HepG2 (cell line): ENCODE measurements at regions not wholly inside any gene's neighbourhood (a gene's known extent, or its start where the extent isn't known, plus 50 kb on each side); places are given as distances from the start of the nearest gene placed in this dataset.

Experiments
- ATAC-seq: fragments of 200-7000 bp; cut with Tn5 transposase; 3 replicates; pipeline ENCODE4 v1.9.1; 2020; ENCODE audit warnings: mild to moderate bottlenecking, moderate library complexity
- BruUV-seq: library from RNA; stranded (reverse); fragments of 400-500 nt; replicated peaks from 2 replicates; lab custom pipeline; 2021; lab: Mats Ljungman, UMichigan
- CTCF ChIA-PET: fragments of 300-600 bp; formaldehyde crosslinking; extraction: SDS; loops from one replicate; lab custom pipeline; 2021; ENCODE audit warnings: low total read pairs, inconsistent platforms, low intra/inter-chr PET ratio; lab: Yijun Ruan, JAX
- POLR2A ChIA-PET: fragments of 350-600 bp; sonication (Branson Sonifier 250); formaldehyde crosslinking; loops from one replicate; lab custom pipeline; 2020; ENCODE audit warnings: antibody characterized with exemption, inconsistent platforms; lab: Yijun Ruan, JAX
- DNase-seq: peaks from one replicate; pipeline ENCODE4 v3.0.0-alpha.2; 2015; ENCODE audit warnings: low spot score
- FAIRE-seq: peaks from 3 replicates; lab custom pipeline; 2011; peaks lifted over from hg19 to GRCh38; lab: Jason Lieb, UNC
- H2AFZ ChIP-seq: one replicate; pipeline ENCODE4 v1.6.1; 2011; ENCODE audit warnings: low read length, inconsistent platforms
- H3K27ac ChIP-seq: fragments of 300-600 bp; 3 replicates; pipeline ENCODE4 v1.8.0; 2011; ENCODE audit warnings: mixed run types, mild to moderate bottlenecking, mixed read lengths, low read length, inconsistent platforms; ENCODE audit not compliant: insufficient read depth; ENCODE audit errors: extremely low read length
- H3K27me3 ChIP-seq, 2 experiments: fragments of 200-600 bp in 1 of 2; 2 replicates in 1 of 2; 3 replicates in 1 of 2; pipeline versions ENCODE4 v1.6.0 to v1.8.0; 2011; ENCODE audit warnings: low read length in 2 of 2, mild to moderate bottlenecking in 2 of 2, moderate library complexity in 2 of 2, inconsistent platforms in 1 of 2; ENCODE audit not compliant: insufficient read depth in 2 of 2, control insufficient read depth in 1 of 2
- H3K36me3 ChIP-seq, 2 experiments: fragments of 200-600 bp in 1 of 2; replicated peaks in 1 of 2; 2 replicates in 1 of 2; 3 replicates in 1 of 2; pipeline versions ENCODE4 v1.5.1 to v1.8.0; 2011; ENCODE audit warnings: low read length in 2 of 2, inconsistent platforms in 1 of 2; ENCODE audit not compliant: insufficient read depth in 2 of 2, control insufficient read depth in 1 of 2
- H3K4me1 ChIP-seq: 2 replicates; pipeline ENCODE4 v1.5.1; 2012; ENCODE audit warnings: low read length, inconsistent platforms; ENCODE audit not compliant: insufficient read depth
- H3K4me2 ChIP-seq: 2 replicates; pipeline ENCODE4 v1.6.0; 2011; ENCODE audit warnings: low read depth, low read length, inconsistent platforms
- H3K4me3 ChIP-seq, 3 experiments: fragments of 200-600 bp in 1 of 3; sonication (generic), shearing (Covaris generic) in 1 of 3; replicated peaks in 1 of 3; 2 replicates each; pipeline ENCODE4 v1.5.1; 2011 to 2016; ENCODE audit warnings: low read length in 3 of 3, inconsistent platforms in 2 of 3, low read depth in 2 of 3, mild to moderate bottlenecking in 2 of 3, control low read depth in 1 of 3, mixed read lengths in 1 of 3; ENCODE audit not compliant: insufficient read depth in 1 of 3
- H3K79me2 ChIP-seq: one replicate; pipeline ENCODE4 v1.6.1; 2011; ENCODE audit warnings: low read length, inconsistent platforms; ENCODE audit not compliant: insufficient read depth
- H3K9ac ChIP-seq: 2 replicates; pipeline ENCODE4 v1.6.0; 2011; ENCODE audit warnings: mild to moderate bottlenecking, low read depth, low read length, inconsistent platforms; ENCODE audit not compliant: insufficient read depth
- H3K9me3 ChIP-seq: 2 replicates; pipeline ENCODE4 v1.5.1; 2012; ENCODE audit warnings: mild to moderate bottlenecking, low read length
- H4K20me1 ChIP-seq: 2 replicates; pipeline ENCODE4 v1.6.0; 2011; ENCODE audit warnings: inconsistent platforms, mild to moderate bottlenecking, low read length, moderate library complexity; ENCODE audit not compliant: insufficient read depth
- CCDC6 ChIP-seq: sonication (generic); formaldehyde crosslinking; IDR thresholded peaks from 2 replicates; pipeline ENCODE4 v1.8.1; 2022; ENCODE audit warnings: mild to moderate bottlenecking, missing genetic modification reagents, moderate library complexity
- MATR3 ChIP-seq: sonication (generic); formaldehyde crosslinking; IDR thresholded peaks from 2 replicates; pipeline ENCODE4 v1.4.0; 2020; ENCODE audit warnings: missing genetic modification reagents
- MLX ChIP-seq: IDR thresholded peaks from 2 replicates; pipeline ENCODE4 v1.6.1; 2016
- REPIN1 ChIP-seq: sonication (generic); formaldehyde crosslinking; IDR thresholded peaks from 2 replicates; pipeline ENCODE4 v1.8.0; 2022; ENCODE audit warnings: missing genetic modification reagents, low read depth, mild to moderate bottlenecking, borderline replicate concordance
- RFX3 ChIP-seq: IDR thresholded peaks from 2 replicates; pipeline ENCODE4 v1.6.1; 2016; ENCODE audit warnings: missing biosample characterization, missing genetic modification reagents
- TOE1 ChIP-seq: sonication (generic); formaldehyde crosslinking; IDR thresholded peaks from 2 replicates; pipeline ENCODE4 v1.4.0; 2020; ENCODE audit warnings: mild to moderate bottlenecking, missing genetic modification reagents
- TP53 ChIP-seq: sonication (generic); formaldehyde crosslinking; conservative IDR thresholded peaks from 2 replicates; pipeline ENCODE4 v1.4.0; 2020; ENCODE audit warnings: missing genetic modification reagents
- ZHX1 ChIP-seq: sonication (generic); formaldehyde crosslinking; IDR thresholded peaks from 2 replicates; pipeline ENCODE4 v1.8.1; 2022; ENCODE audit warnings: low read depth, mild to moderate bottlenecking, missing genetic modification reagents
- WGBS: methylation state at CpG from one replicate; pipeline ENCODE4 v1.1.6; 2017; ENCODE audit warnings: low lambda C conversion rate; 5-methylcytosine and 5-hydroxymethylcytosine counted together
- in situ Hi-C: cut with HindIII; loops from 2 replicates; pipeline ENCODE4 v1.10.0; 2017; ENCODE audit warnings: low pct_unique_long_range_greater_than_20kb; ENCODE audit not compliant: extremely low pct_ligation_motif_present
- intact Hi-C: fragments of 100-400 bp; cut with micrococcal nuclease; formaldehyde crosslinking; loops from one replicate; pipeline ENCODE4 v1.10.0; 2022; ENCODE audit not compliant: unreplicated experiment
- TF ChIP-seq, protein P1 (sequence below): sonication (generic); formaldehyde crosslinking; IDR thresholded peaks from 2 replicates; pipeline ENCODE4 v1.4.0; 2020; ENCODE audit warnings: low read depth, mild to moderate bottlenecking, missing genetic modification reagents
- TF ChIP-seq, protein P2 (sequence below): sonication (generic); formaldehyde crosslinking; IDR thresholded peaks from 2 replicates; pipeline ENCODE4 v1.4.0; 2020; ENCODE audit warnings: missing genetic modification reagents
- TF ChIP-seq, protein P3 (sequence below): sonication (generic); formaldehyde crosslinking; IDR thresholded peaks from 2 replicates; pipeline ENCODE4 v1.5.1; 2020; ENCODE audit warnings: mild to moderate bottlenecking, missing genetic modification reagents, moderate library complexity

GRCh38 chr3:187852842-187853730 lies 107.8 kb upstream of the BCL6 start (continued):
- TF ChIP-seq, protein P1, sequence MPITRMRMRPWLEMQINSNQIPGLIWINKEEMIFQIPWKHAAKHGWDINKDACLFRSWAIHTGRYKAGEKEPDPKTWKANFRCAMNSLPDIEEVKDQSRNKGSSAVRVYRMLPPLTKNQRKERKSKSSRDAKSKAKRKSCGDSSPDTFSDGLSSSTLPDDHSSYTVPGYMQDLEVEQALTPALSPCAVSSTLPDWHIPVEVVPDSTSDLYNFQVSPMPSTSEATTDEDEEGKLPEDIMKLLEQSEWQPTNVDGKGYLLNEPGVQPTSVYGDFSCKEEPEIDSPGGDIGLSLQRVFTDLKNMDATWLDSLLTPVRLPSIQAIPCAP (CRISPR knock-in tag): no peak

DNA sequence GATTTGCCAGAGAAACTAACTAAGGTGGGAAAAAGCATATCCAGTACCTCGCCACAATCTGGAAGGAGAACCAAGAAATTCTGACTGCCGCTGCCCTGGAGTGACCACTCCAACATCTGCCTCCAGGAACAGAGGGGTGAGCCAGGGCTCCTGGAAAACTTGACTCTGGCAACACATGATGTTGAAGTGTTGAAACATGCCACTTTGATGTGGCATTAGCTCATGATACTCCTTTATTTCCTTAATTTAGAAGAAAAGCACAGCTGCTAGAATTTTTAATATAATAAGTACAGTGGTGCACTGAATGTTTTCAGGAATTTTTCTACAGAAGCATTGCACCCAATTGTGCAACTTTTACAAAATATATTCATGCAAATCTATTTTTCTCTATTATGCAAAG lies 109.9 kb upstream of the BCL6 start:
- H3K36me3 ChIP-seq: no peaks in the 10 kb centered on the region
- H3K4me1 ChIP-seq: peaks cover 29% of the 10 kb centered on the region
- 73% methylated on average over 2 of the region's 2 CpGs for WGBS
- DNase-seq (no peak), FAIRE-seq (no peak), ATAC-seq (no peak)
- in situ Hi-C loops: no loop called here
- no peaks in the 10 kb centered on the region for H3K27me3 ChIP-seq
- no peak overlapping the region for H3K9ac ChIP-seq
- no peaks in the 10 kb centered on the region for H4K20me1 ChIP-seq
- no peak overlapping the region for H3K4me2 ChIP-seq
- ChIA-PET POLR2A (no interaction called here), CTCF (no interaction called here)
- no peaks in the 10 kb centered on the region for H3K9me3 ChIP-seq
- H3K4me3 ChIP-seq: no peak overlapping the region
- BruUV-seq: no TSS peak
- no peaks in the 10 kb centered on the region for H3K79me2 ChIP-seq
- intact Hi-C loops: no loop called here
- H2AFZ ChIP-seq: no peak overlapping the region
- H3K27ac ChIP-seq: no peak overlapping the region
- TF ChIP-seq, protein P2, sequence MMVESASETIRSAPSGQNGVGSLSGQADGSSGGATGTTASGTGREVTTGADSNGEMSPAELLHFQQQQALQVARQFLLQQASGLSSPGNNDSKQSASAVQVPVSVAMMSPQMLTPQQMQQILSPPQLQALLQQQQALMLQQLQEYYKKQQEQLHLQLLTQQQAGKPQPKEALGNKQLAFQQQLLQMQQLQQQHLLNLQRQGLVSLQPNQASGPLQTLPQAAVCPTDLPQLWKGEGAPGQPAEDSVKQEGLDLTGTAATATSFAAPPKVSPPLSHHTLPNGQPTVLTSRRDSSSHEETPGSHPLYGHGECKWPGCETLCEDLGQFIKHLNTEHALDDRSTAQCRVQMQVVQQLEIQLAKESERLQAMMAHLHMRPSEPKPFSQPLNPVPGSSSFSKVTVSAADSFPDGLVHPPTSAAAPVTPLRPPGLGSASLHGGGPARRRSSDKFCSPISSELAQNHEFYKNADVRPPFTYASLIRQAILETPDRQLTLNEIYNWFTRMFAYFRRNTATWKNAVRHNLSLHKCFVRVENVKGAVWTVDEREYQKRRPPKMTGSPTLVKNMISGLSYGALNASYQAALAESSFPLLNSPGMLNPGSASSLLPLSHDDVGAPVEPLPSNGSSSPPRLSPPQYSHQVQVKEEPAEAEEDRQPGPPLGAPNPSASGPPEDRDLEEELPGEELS: no peak
- TF ChIP-seq TOE1 (CRISPR knock-in tag) (no peak), TP53 (CRISPR knock-in tag) (no peak), MLX (CRISPR knock-in tag) (no peak), MATR3 (no peak), CCDC6 (CRISPR knock-in tag) (no peak), ZHX1 (CRISPR knock-in tag) (no peak), REPIN1 (CRISPR knock-in tag) (no peak), RFX3 (CRISPR knock-in tag) (no peak)
- TF ChIP-seq, protein P3, sequence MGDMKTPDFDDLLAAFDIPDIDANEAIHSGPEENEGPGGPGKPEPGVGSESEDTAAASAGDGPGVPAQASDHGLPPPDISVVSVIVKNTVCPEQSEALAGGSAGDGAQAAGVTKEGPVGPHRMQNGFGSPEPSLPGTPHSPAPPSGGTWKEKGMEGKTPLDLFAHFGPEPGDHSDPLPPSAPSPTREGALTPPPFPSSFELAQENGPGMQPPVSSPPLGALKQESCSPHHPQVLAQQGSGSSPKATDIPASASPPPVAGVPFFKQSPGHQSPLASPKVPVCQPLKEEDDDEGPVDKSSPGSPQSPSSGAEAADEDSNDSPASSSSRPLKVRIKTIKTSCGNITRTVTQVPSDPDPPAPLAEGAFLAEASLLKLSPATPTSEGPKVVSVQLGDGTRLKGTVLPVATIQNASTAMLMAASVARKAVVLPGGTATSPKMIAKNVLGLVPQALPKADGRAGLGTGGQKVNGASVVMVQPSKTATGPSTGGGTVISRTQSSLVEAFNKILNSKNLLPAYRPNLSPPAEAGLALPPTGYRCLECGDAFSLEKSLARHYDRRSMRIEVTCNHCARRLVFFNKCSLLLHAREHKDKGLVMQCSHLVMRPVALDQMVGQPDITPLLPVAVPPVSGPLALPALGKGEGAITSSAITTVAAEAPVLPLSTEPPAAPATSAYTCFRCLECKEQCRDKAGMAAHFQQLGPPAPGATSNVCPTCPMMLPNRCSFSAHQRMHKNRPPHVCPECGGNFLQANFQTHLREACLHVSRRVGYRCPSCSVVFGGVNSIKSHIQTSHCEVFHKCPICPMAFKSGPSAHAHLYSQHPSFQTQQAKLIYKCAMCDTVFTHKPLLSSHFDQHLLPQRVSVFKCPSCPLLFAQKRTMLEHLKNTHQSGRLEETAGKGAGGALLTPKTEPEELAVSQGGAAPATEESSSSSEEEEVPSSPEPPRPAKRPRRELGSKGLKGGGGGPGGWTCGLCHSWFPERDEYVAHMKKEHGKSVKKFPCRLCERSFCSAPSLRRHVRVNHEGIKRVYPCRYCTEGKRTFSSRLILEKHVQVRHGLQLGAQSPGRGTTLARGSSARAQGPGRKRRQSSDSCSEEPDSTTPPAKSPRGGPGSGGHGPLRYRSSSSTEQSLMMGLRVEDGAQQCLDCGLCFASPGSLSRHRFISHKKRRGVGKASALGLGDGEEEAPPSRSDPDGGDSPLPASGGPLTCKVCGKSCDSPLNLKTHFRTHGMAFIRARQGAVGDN (CRISPR knock-in tag): no peak
